GM12878 (cell line): ENCODE measurements at regions not wholly inside any gene's neighbourhood (a gene's known extent, or its start where the extent isn't known, plus 50 kb on each side); places are given as distances from the start of the nearest gene placed in this dataset.

Experiments used
- ATAC-seq: fragments of 200-7000 bp; cut with Tn5 transposase; 3 replicates; pipeline ENCODE4 v1.9.1; 2020; ENCODE audit warnings: mild to moderate bottlenecking, moderate library complexity
- BruUV-seq: library from RNA; stranded (reverse); fragments of 400-500 nt; replicated peaks from 2 replicates; lab custom pipeline; 2021; lab: Mats Ljungman, UMichigan
- CTCF ChIA-PET: fragments of 300-600 bp; sonication (Branson Sonifier 250); formaldehyde crosslinking; extraction: SDS; loops from one replicate; lab custom pipeline; 2021; ENCODE audit warnings: inconsistent platforms; lab: Yijun Ruan, JAX
- POLR2A ChIA-PET: fragments of 350-600 bp; formaldehyde crosslinking; extraction: SDS; loops from one replicate; lab custom pipeline; 2021; ENCODE audit warnings: inconsistent platforms; lab: Charles Lee
- RAD21 ChIA-PET: fragments of 300-600 bp; sonication (Branson Sonifier 250); formaldehyde crosslinking; loops from one replicate; lab custom pipeline; 2023; ENCODE audit warnings: antibody characterized with exemption; ENCODE audit not compliant: unreplicated experiment; lab: Charles Lee
- SMC1A ChIA-PET: fragments of 300-600 bp; sonication (Branson Sonifier 250); formaldehyde crosslinking; loops from one replicate; lab custom pipeline; 2023; ENCODE audit not compliant: unreplicated experiment, uncharacterized antibody; lab: Charles Lee
- DNase-seq: peaks from one replicate; pipeline ENCODE4 v3.0.0-alpha.2; 2011; ENCODE audit warnings: low read depth, low spot score
- FAIRE-seq: peaks from 3 replicates; lab custom pipeline; 2011; peaks lifted over from hg19 to GRCh38; lab: Jason Lieb, UNC
- H2AFZ ChIP-seq: 2 replicates; pipeline ENCODE4 v1.6.0; 2011; ENCODE audit warnings: low read depth, low read length, control low read depth; ENCODE audit not compliant: control insufficient read depth
- H3K27ac ChIP-seq: 2 replicates; pipeline ENCODE4 v1.5.1; 2011; ENCODE audit warnings: control low read depth; ENCODE audit not compliant: control insufficient read depth, insufficient read depth
- H3K27me3 ChIP-seq, 2 experiments: replicated peaks in 1 of 2; 2 replicates each; pipeline versions ENCODE4 v1.6.0 to v1.6.1; 2011; ENCODE audit warnings: low read length in 1 of 2; ENCODE audit not compliant: control insufficient read depth in 2 of 2, insufficient read depth in 2 of 2
- H3K36me3 ChIP-seq, 2 experiments: 2 replicates each; pipeline ENCODE4 v1.5.1; 2011; ENCODE audit warnings: low read length in 1 of 2; ENCODE audit not compliant: control insufficient read depth in 2 of 2, insufficient read depth in 2 of 2
- H3K4me1 ChIP-seq: 2 replicates; pipeline ENCODE4 v1.6.1; 2011; ENCODE audit warnings: mild to moderate bottlenecking, low read length, moderate library complexity, mixed read lengths; ENCODE audit not compliant: control insufficient read depth, insufficient read depth
- H3K4me2 ChIP-seq: 2 replicates; pipeline ENCODE4 v1.6.0; 2011; ENCODE audit warnings: control low read depth; ENCODE audit not compliant: control insufficient read depth, insufficient read depth
- H3K4me3 ChIP-seq: fragments of 200-600 bp; sonication (generic); 2 replicates; pipeline ENCODE4 v1.5.1; 2016
- H3K79me2 ChIP-seq: 2 replicates; pipeline ENCODE4 v1.6.0; 2011; ENCODE audit warnings: low read length; ENCODE audit not compliant: control insufficient read depth, insufficient read depth
- H3K9ac ChIP-seq: 2 replicates; pipeline ENCODE4 v1.8.0; 2011; ENCODE audit warnings: low read length, control low read depth, mixed read lengths; ENCODE audit not compliant: control insufficient read depth, insufficient read depth
- H3K9me3 ChIP-seq: replicated peaks from 3 replicates; pipeline ENCODE4 v1.5.1; 2011; ENCODE audit warnings: mild to moderate bottlenecking, low read length; ENCODE audit not compliant: control insufficient read depth, insufficient read depth
- H4K20me1 ChIP-seq: 2 replicates; pipeline ENCODE4 v1.6.0; 2011; ENCODE audit not compliant: control insufficient read depth, insufficient read depth
- CHD1 ChIP-seq: IDR thresholded peaks from 2 replicates; pipeline ENCODE4 v1.6.1; 2012; ENCODE audit warnings: low read depth, low read length, improper control_type of control experiment
- CHD4 ChIP-seq: fragments of 200-600 bp; sonication (generic); IDR thresholded peaks from 2 replicates; pipeline ENCODE4 v1.6.1; 2016; ENCODE audit warnings: mild to moderate bottlenecking
- DPF2 ChIP-seq: fragments of 450-650 bp; IDR thresholded peaks from 2 replicates; pipeline ENCODE4 v1.6.1; 2017; ENCODE audit warnings: mild to moderate bottlenecking
- FOXM1 ChIP-seq: IDR thresholded peaks from 2 replicates; pipeline ENCODE4 v1.6.1; 2012; ENCODE audit warnings: low read depth, mild to moderate bottlenecking, inconsistent platforms, low read length, moderate library complexity
- HDAC6 ChIP-seq: fragments of 200-600 bp; sonication (generic); IDR thresholded peaks from one replicate; pipeline ENCODE4 v1.8.0; 2017; ENCODE audit warnings: antibody characterized with exemption; ENCODE audit not compliant: unreplicated experiment
- IRF3 ChIP-seq: fragments of 450-650 bp; IDR thresholded peaks from 2 replicates; pipeline ENCODE4 v1.6.1; 2014; ENCODE audit warnings: mild to moderate bottlenecking
- NFIC ChIP-seq: IDR thresholded peaks from 2 replicates; pipeline ENCODE4 v1.6.1; 2012; ENCODE audit warnings: low read depth, mild to moderate bottlenecking, inconsistent platforms, low read length, moderate library complexity
- SIN3A ChIP-seq: IDR thresholded peaks from 2 replicates; pipeline ENCODE4 v1.6.1; 2012; ENCODE audit warnings: low read depth, low read length, improper control_type of control experiment
- ZNF24 ChIP-seq: fragments of 450-650 bp; IDR thresholded peaks from 2 replicates; pipeline ENCODE4 v1.6.1; 2017; ENCODE audit warnings: antibody characterized with exemption, mild to moderate bottlenecking
- WGBS: methylation state at CpG from one replicate; pipeline ENCODE4 v1.1.6; 2016; ENCODE audit warnings: low lambda C conversion rate; ENCODE audit not compliant: insufficient replicate concordance, insufficient coverage; ENCODE audit errors: missing lambda C conversion rate; 5-methylcytosine and 5-hydroxymethylcytosine counted together
- in situ Hi-C: fragments of 300-500 bp; cut with MboI; formaldehyde crosslinking; loops from 9 replicates; pipeline ENCODE4 v1.14.3; 2018; ENCODE audit warnings: mixed read lengths
- intact Hi-C: fragments of 100-400 bp; cut with micrococcal nuclease; formaldehyde crosslinking; loops from one replicate; pipeline ENCODE4 v1.14.2; 2022; ENCODE audit not compliant: unreplicated experiment
- TF ChIP-seq, protein P1 (sequence below): fragments of 450-650 bp; IDR thresholded peaks from 2 replicates; pipeline ENCODE4 v1.6.1; 2017; ENCODE audit warnings: antibody characterized with exemption, mild to moderate bottlenecking, moderate library complexity

DNA sequence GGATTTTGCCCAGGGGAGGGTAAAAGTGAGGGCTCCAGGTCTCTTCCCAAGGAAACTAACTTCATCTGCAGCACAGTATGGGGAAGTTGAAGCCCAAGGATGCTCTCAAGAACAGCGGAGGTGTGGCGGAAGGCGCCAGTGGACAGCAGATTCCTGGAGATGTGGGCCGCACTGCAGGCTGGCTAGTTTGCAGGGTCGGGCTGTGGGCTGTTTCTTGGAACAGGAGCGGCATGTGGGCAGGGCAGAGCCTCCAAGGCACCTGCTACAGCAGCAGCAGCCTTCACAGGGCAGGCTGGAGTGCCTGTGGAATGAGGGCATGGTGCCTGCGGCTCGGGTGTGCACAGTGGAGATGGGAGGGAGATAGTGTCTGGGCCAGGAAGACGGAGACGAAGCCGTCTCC is 100.0 kb upstream of the SFSWAP start:
- ChIA-PET RAD21 (no interaction called here), POLR2A (no interaction called here), SMC1A (no interaction called here), CTCF (no interaction called here)
- Histone ChIP-seq H3K27me3 (0 out of 4 replicates have a peak, but pooled peaks cover 0 to 2% of the 10 kb centered on the region in 2 experiments), H3K4me3 (no peak overlapping the region), H3K79me2 (no peaks in the 10 kb centered on the region), H3K9me3 (peaks cover 2% of the 10 kb centered on the region; the same call in 2 of the 3 replicates), H3K36me3 (no peaks in the 10 kb centered on the region), H3K9ac (no peak overlapping the region), H3K27ac (no peak overlapping the region), H3K4me1 (peaks cover 19% of the 10 kb centered on the region), H3K4me2 (no peak overlapping the region), H4K20me1 (no peaks in the 10 kb centered on the region), H2AFZ (no peak overlapping the region)
- no TSS peak for BruUV-seq
- no peak for TF ChIP-seq HDAC6
- TF ChIP-seq ZNF24, result no peak
- no peak for TF ChIP-seq FOXM1
- in situ Hi-C loops, result no loop called here
- DNase-seq, result no peak
- WGBS, result 52% methylated on average over 11 of the region's 11 CpGs
- ATAC-seq, result no peak
- intact Hi-C loops, result no loop called here
- FAIRE-seq, result no peak

DNA sequence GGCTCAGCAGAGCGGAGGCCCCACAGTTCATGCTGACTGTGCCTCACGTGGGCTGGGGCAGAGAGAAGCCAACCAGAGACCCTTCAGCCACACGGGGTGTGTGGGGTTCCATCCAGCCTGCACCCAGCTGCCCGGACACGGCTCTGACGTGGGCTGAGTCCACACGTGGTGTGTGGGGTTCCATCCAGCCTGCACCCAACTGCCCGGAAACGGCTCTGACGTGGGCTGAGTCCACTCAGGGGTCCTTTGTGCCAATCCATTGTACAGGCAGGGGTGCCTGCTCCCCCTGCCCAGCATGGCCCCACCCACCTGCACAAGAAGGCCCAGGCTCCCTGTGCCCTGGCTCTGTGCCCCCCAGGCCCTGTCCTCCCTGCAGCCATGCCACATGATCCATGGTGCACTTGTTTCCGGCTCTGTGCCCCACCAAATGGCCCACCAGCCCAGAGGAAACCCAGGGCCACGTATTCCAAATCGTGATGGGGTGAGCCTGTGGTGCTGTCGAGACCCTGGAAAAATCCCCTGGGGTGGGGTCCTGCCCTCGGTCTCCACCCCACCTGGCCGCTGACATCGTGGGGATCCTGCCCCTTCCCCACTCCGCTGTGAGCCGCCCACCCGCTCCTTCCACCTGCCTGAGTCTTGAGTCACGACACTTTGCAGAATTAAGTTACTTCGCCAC is 99.3 kb upstream of the SFSWAP start:
- ChIA-PET RAD21 (no interaction called here), POLR2A (no interaction called here), CTCF (no interaction called here), SMC1A (no interaction called here)
- Histone ChIP-seq H3K4me2 (no peak overlapping the region), H3K9me3 (peaks cover 1% of the 10 kb centered on the region; the same call in 2 of the 3 replicates), H3K27me3 (peaks cover under 1 to 2% of the 10 kb centered on the region in 2 experiments; a peak in 2 of 4 replicates), H3K9ac (no peak overlapping the region), H2AFZ (no peak overlapping the region), H3K4me3 (no peak overlapping the region), H3K36me3 (no peaks in the 10 kb centered on the region), H3K27ac (no peak overlapping the region), H4K20me1 (no peaks in the 10 kb centered on the region), H3K79me2 (no peaks in the 10 kb centered on the region), H3K4me1 (peaks cover 19% of the 10 kb centered on the region)
- BruUV-seq, result no TSS peak
- 57% methylated on average over 22 of the region's 22 CpGs for WGBS
- intact Hi-C loops (no loop called here), in situ Hi-C loops (no loop called here)
- FAIRE-seq (no peak), ATAC-seq (no peak), DNase-seq (no peak)
- TF ChIP-seq DPF2, result no peak
- TF ChIP-seq SIN3A, result no peak
- no peak for TF ChIP-seq CHD4
- no peak for TF ChIP-seq IRF3
- TF ChIP-seq, protein P1, sequence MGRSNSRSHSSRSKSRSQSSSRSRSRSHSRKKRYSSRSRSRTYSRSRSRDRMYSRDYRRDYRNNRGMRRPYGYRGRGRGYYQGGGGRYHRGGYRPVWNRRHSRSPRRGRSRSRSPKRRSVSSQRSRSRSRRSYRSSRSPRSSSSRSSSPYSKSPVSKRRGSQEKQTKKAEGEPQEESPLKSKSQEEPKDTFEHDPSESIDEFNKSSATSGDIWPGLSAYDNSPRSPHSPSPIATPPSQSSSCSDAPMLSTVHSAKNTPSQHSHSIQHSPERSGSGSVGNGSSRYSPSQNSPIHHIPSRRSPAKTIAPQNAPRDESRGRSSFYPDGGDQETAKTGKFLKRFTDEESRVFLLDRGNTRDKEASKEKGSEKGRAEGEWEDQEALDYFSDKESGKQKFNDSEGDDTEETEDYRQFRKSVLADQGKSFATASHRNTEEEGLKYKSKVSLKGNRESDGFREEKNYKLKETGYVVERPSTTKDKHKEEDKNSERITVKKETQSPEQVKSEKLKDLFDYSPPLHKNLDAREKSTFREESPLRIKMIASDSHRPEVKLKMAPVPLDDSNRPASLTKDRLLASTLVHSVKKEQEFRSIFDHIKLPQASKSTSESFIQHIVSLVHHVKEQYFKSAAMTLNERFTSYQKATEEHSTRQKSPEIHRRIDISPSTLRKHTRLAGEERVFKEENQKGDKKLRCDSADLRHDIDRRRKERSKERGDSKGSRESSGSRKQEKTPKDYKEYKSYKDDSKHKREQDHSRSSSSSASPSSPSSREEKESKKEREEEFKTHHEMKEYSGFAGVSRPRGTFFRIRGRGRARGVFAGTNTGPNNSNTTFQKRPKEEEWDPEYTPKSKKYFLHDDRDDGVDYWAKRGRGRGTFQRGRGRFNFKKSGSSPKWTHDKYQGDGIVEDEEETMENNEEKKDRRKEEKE, result no peak
- TF ChIP-seq CHD1, result no peak
- no peak for TF ChIP-seq NFIC
